Adrenal gland (tissue), 9 donors: ENCODE measurements at regions not wholly inside any gene's neighbourhood (a gene's known extent, or its start where the extent isn't known, plus 50 kb on each side); places are given as distances from the start of the nearest gene placed in this dataset.

ENCODE experiments used
- DNase-seq, 7 donors: peaks; one replicate each; pipeline ENCODE4 v3.0.0-alpha.2; 2019 to 2020
- H3K27ac ChIP-seq, 5 donors: fragments of 200-600 bp; sonication (generic) in 4 of 5; 1 replicate in 3 of 5; 2 replicates in 2 of 5; pipeline versions ENCODE4 v1.5.1 to v1.8.0; 2016 to 2020; ENCODE audit warnings: mild to moderate bottlenecking in 1 of 5
- H3K27me3 ChIP-seq: fragments of 200-600 bp; 2 replicates; pipeline ENCODE4 v1.8.0; 2021
- H3K36me3 ChIP-seq, 2 donors: fragments of 200-600 bp; replicated peaks in 1 of 2; 1 replicate in 1 of 2; 2 replicates in 1 of 2; pipeline versions ENCODE4 v1.5.1 to v1.8.0; 2018 to 2022
- H3K4me1 ChIP-seq, 2 donors: fragments of 200-600 bp; replicated peaks in 1 of 2; 1 replicate in 1 of 2; 2 replicates in 1 of 2; pipeline versions ENCODE4 v1.5.1 to v1.8.0; 2018 to 2021
- H3K4me3 ChIP-seq, 4 donors: fragments of 200-600 bp; sonication (generic) in 3 of 4; one replicate each; pipeline ENCODE4 v1.5.1; 2016 to 2018
- H3K9me3 ChIP-seq, 3 donors: fragments of 200-600 bp; sonication (generic) in 1 of 3; replicated peaks in 1 of 3; 1 replicate in 2 of 3; 2 replicates in 1 of 3; pipeline versions ENCODE4 v1.5.1 to v1.8.0; 2016 to 2021
- POLR2A ChIP-seq, 2 donors: fragments of 450-650 bp; IDR thresholded peaks; one replicate each; pipeline ENCODE4 v1.6.1; 2017; ENCODE audit warnings: antibody characterized with exemption in 2 of 2, mild to moderate bottlenecking in 2 of 2, moderate library complexity in 1 of 2
- WGBS, 4 donors: extraction: QIAGEN DNeasy Blood & Tissue Kit in 2 of 4; methylation state at CpG; one replicate each; pipeline versions ENCODE4 v1.1.5 to v1.1.7; 2013 to 2017; 5-methylcytosine and 5-hydroxymethylcytosine counted together
- intact Hi-C, 2 donors: fragments of 100-400 bp; cut with DNase I; formaldehyde crosslinking; loops; one replicate each; pipeline versions ENCODE4 v1.14.1 to v1.15.0; 2022 to 2023
- TF ChIP-seq, protein P1 (sequence below), 6 experiments: fragments of 450-650 bp in 4 of 6; fragments of 200-600 bp in 2 of 6; sonication (generic) in 1 of 6; IDR thresholded peaks; 1 replicate in 5 of 6; 2 replicates in 1 of 6; pipeline versions ENCODE4 v1.5.1 to v1.8.0; 2016 to 2021; ENCODE audit warnings: antibody characterized with exemption in 6 of 6, mild to moderate bottlenecking in 2 of 6, moderate library complexity in 1 of 6
- donor health status: healthy with polysubstance abuse.
- donor health status: Bipolar disorder and iron deficiency.
- donor health status: DM: yes; HTN: yes; CAD: no.
- donor health status: DM: no; HTN: no; CAD: no.
- donor health status: DM: no; HTN: no; CAD: no.

DNA sequence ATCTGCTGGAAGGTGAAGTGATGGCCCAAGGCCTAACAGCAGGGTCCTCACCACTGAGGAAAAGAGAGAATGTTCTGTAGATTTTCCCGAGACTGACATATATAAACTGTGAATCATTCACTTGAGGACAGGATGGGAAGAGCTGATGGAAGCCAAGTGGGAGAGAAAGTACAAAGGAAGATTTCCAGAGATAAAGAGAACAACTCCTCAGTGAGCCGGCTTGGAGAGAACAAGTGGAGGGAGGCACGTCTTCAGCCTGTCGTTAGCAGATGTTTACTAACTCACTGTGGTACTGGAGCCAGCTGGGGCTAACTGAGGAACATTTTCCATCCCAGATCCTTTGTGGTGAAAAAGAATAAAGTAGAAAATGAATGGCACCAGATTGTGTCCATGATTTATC lies 552.9 kb upstream of the TNP1 start:
- H3K9me3 ChIP-seq = no peaks in the 10 kb centered on the region
- WGBS, 4 donors = 71 to 82% (median 77%) methylated on average over 4 of the region's 4 CpGs
- H3K27ac ChIP-seq = peak overlapping the region in 2 of 5 donors; percentile 41 to 43
- H3K4me3 ChIP-seq = no peak overlapping the region
- H3K36me3 ChIP-seq = no peaks in the 10 kb centered on the region
- no peak for DNase-seq
- intact Hi-C loops = no loop called here
- TF ChIP-seq POLR2A (IDR thresholded peaks at IDR 0.05) = no peak
- no peaks in the 10 kb centered on the region for H3K27me3 ChIP-seq
- peaks cover 2 to 16% of the 10 kb centered on the region in 2 donors for H3K4me1 ChIP-seq

DNA sequence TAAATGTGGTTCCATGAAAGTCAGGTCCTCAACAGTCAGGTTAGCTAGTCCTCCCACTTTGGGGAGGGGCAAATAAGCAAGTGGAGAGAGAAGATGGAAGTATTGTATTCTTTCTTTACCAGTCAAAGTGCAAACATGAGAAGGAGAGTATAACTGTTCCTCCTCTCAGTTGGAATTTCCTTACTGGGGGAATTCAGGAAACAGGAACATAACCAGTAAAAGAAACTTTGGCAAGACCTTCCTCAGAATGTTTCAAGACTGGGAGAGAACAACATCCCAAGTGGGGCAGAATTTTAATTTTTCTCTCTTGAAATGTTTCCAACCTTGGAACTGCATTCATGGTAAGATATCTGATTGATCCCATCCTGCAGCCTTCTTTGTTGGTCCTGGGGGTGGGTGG lies 552.4 kb upstream of the TNP1 start:
- no peaks in the 10 kb centered on the region for H3K27me3 ChIP-seq
- intact Hi-C loops = no loop called here
- no peak overlapping the region for H3K4me3 ChIP-seq
- peaks cover 2 to 16% of the 10 kb centered on the region in 2 donors for H3K4me1 ChIP-seq
- no peaks in the 10 kb centered on the region for H3K9me3 ChIP-seq
- H3K27ac ChIP-seq = peak overlapping the region in 2 of 5 donors; percentile 41 to 43
- TF ChIP-seq, protein P1, sequence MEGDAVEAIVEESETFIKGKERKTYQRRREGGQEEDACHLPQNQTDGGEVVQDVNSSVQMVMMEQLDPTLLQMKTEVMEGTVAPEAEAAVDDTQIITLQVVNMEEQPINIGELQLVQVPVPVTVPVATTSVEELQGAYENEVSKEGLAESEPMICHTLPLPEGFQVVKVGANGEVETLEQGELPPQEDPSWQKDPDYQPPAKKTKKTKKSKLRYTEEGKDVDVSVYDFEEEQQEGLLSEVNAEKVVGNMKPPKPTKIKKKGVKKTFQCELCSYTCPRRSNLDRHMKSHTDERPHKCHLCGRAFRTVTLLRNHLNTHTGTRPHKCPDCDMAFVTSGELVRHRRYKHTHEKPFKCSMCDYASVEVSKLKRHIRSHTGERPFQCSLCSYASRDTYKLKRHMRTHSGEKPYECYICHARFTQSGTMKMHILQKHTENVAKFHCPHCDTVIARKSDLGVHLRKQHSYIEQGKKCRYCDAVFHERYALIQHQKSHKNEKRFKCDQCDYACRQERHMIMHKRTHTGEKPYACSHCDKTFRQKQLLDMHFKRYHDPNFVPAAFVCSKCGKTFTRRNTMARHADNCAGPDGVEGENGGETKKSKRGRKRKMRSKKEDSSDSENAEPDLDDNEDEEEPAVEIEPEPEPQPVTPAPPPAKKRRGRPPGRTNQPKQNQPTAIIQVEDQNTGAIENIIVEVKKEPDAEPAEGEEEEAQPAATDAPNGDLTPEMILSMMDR (IDR thresholded peaks at IDR 0.05) = no peak
- no peak for TF ChIP-seq POLR2A (IDR thresholded peaks at IDR 0.05)
- H3K36me3 ChIP-seq = no peaks in the 10 kb centered on the region
- no peak for DNase-seq

GRCh38 chr2:217410681-217410960 lies 550.8 kb upstream of the TNP1 start:
- no peak overlapping the region for H3K4me3 ChIP-seq
- H3K27ac ChIP-seq = peak overlapping the region in 1 of 5 donors; percentile 40
- H3K9me3 ChIP-seq = no peaks in the 10 kb centered on the region
- no peaks in the 10 kb centered on the region for H3K36me3 ChIP-seq
- H3K4me1 ChIP-seq = peaks cover 2 to 10% of the 10 kb centered on the region in 2 donors
- WGBS, 4 donors = 54 to 75% (median 65%) methylated on average over 2 of the region's 2 CpGs
- DNase-seq = no peak
- TF ChIP-seq POLR2A (IDR thresholded peaks at IDR 0.05) = no peak
- TF ChIP-seq, protein P1 (IDR thresholded peaks at IDR 0.05) = no peak
- H3K27me3 ChIP-seq = no peaks in the 10 kb centered on the region
- intact Hi-C loops = no loop called here

GRCh38 chr2:217409949-217410680 lies 550.3 kb upstream of the TNP1 start:
- no peaks in the 10 kb centered on the region for H3K9me3 ChIP-seq
- 48 to 81% (median 70%) methylated on average over 2 of the region's 2 CpGs for WGBS, 4 donors
- no peaks in the 10 kb centered on the region for H3K27me3 ChIP-seq
- peak overlapping the region in 2 of 5 donors; percentile 17 to 40 for H3K27ac ChIP-seq
- H3K4me1 ChIP-seq = peaks cover 2 to 10% of the 10 kb centered on the region in 2 donors
- TF ChIP-seq, protein P1 (IDR thresholded peaks at IDR 0.05) = no peak
- no peak for TF ChIP-seq POLR2A (IDR thresholded peaks at IDR 0.05)
- no peak overlapping the region for H3K4me3 ChIP-seq
- H3K36me3 ChIP-seq = no peaks in the 10 kb centered on the region
- intact Hi-C loops = no loop called here
- DNase-seq = peak in 3 of 7 donors; percentile 16 to 33 (median 23)

- Histone ChIP-seq H3K36me3 (no peaks in the 10 kb centered on the region), H3K4me3 (no peak overlapping the region), H3K27me3 (no peaks in the 10 kb centered on the region), H3K27ac (no peak overlapping the region), H3K9me3 (no peaks in the 10 kb centered on the region), H3K4me1 (peaks cover 10 to 24% of the 10 kb centered on the region in 2 donors)
- 82 to 86% (median 84%) methylated on average over 3 of the region's 3 CpGs for WGBS, 4 donors
- no peak for DNase-seq
- intact Hi-C loops = no loop called here
- no peak for TF ChIP-seq POLR2A (IDR thresholded peaks at IDR 0.05)
- TF ChIP-seq, protein P1 (IDR thresholded peaks at IDR 0.05) = no peak
These were observed 547.5 kb upstream of the TNP1 start for GRCh38 chr2:217407362-217407761.
